Fibroblast of villous mesenchyme (primary cell): ENCODE measurements at regions not wholly inside any gene's neighbourhood (a gene's known extent, or its start where the extent isn't known, plus 50 kb on each side); places are given as distances from the start of the nearest gene placed in this dataset. TPM values are rescaled to one million over a fixed set of nuclear protein-coding genes. Genes with fewer than 3 reads are reported as not detected.

Experiments used
- DNase-seq: peaks from one replicate; pipeline ENCODE4 v3.0.0-alpha.2; 2010; ENCODE audit warnings: low read depth
- H3K4me3 ChIP-seq: 2 replicates; pipeline ENCODE4 v1.5.1; 2011; ENCODE audit warnings: low read depth, mild to moderate bottlenecking, low read length
- small RNA-seq: library from RNA; depleted of rRNA; stranded (forward); fragments of <200 nt; gene quantifications from one replicate; pipeline ENCODE3, GENCODE V24; 2012
- TF ChIP-seq, protein P1 (sequence below): IDR thresholded peaks from 2 replicates; pipeline ENCODE4 v1.5.1; 2012; ENCODE audit warnings: low read depth, mild to moderate bottlenecking, low read length; ENCODE audit not compliant: insufficient read depth

DNA sequence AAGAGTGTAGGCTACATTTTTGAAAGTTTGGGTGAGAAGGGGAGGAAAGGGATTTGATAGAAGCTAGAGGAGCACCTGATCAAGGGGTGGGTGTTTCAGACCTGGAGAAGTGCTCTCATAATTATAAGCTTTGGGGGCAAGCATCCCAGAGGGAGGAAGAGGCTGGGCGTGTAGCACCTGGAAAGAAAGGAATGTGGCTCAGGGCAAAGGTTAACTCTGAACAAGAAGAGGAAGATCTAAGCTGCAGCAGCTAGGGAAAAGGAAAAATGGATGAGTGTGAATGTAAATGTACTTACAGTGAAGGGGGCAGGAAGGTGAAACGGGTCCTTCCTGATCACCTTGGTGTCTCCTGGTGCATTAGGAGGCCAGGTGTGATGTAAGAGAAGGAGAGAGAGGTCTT is 49.8 kb upstream of the ANKRD55 start:
- DNase-seq: no peak
- H3K4me3 ChIP-seq: no peak overlapping the region
- TF ChIP-seq, protein P1, sequence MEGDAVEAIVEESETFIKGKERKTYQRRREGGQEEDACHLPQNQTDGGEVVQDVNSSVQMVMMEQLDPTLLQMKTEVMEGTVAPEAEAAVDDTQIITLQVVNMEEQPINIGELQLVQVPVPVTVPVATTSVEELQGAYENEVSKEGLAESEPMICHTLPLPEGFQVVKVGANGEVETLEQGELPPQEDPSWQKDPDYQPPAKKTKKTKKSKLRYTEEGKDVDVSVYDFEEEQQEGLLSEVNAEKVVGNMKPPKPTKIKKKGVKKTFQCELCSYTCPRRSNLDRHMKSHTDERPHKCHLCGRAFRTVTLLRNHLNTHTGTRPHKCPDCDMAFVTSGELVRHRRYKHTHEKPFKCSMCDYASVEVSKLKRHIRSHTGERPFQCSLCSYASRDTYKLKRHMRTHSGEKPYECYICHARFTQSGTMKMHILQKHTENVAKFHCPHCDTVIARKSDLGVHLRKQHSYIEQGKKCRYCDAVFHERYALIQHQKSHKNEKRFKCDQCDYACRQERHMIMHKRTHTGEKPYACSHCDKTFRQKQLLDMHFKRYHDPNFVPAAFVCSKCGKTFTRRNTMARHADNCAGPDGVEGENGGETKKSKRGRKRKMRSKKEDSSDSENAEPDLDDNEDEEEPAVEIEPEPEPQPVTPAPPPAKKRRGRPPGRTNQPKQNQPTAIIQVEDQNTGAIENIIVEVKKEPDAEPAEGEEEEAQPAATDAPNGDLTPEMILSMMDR: no peak

Small RNA genes lying in the stretch of these regions (small RNA-seq; reads per million reads assigned to genes)
- gene HMGN1P17 (not detected), gene RNU6ATAC2P (not detected)
